Pancreas (tissue), 10 donors: ENCODE measurements at regions not wholly inside any gene's neighbourhood (a gene's known extent, or its start where the extent isn't known, plus 50 kb on each side); places are given as distances from the start of the nearest gene placed in this dataset.
"Not testable (repeated sequence)": the region's sequence is repeated elsewhere in the genome, so short reads cannot be mapped to it uniquely, and the experiment has no call there.

Experiments used
- ATAC-seq, 4 donors: fragments of 200-7000 bp; cut with Tn5 transposase; one replicate each; pipeline versions ENCODE4 v1.8.0 to v1.9.1; 2020; ENCODE audit warnings: mild to moderate bottlenecking in 4 of 4, moderate library complexity in 4 of 4
- DNase-seq, 6 donors: peaks; one replicate each; pipeline ENCODE4 v3.0.0-alpha.2; 2020
- FAIRE-seq: peaks from 2 replicates; lab custom pipeline; 2012; peaks lifted over from hg19 to GRCh38; lab: Jason Lieb, UNC
- H3K27ac ChIP-seq, 4 donors: fragments of 200-600 bp; sonication (generic); 1 replicate in 3 of 4; 2 replicates in 1 of 4; pipeline versions ENCODE4 v1.5.0 to v1.8.0; 2020
- H3K27me3 ChIP-seq, 4 donors: fragments of 200-600 bp; one replicate each; pipeline ENCODE4 v1.8.0; 2021
- H3K36me3 ChIP-seq, 3 donors: fragments of 200-600 bp; sonication (generic) in 1 of 3; one replicate each; pipeline versions ENCODE4 v1.5.0 to v1.8.0; 2020 to 2021
- H3K4me1 ChIP-seq, 3 donors: fragments of 200-600 bp; one replicate each; pipeline ENCODE4 v1.8.0; 2021
- H3K4me3 ChIP-seq, 4 donors: fragments of 200-600 bp; sonication (generic) in 2 of 4; one replicate each; pipeline versions ENCODE4 v1.5.0 to v1.8.0; 2020 to 2021
- H3K9me3 ChIP-seq, 4 donors: fragments of 200-600 bp; one replicate each; pipeline ENCODE4 v1.8.0; 2021
- WGBS, 2 donors: extraction: QIAGEN DNeasy Blood & Tissue Kit; methylation state at CpG; one replicate each; pipeline ENCODE4 v1.1.7; 2013; 5-methylcytosine and 5-hydroxymethylcytosine counted together
- intact Hi-C, 3 donors: fragments of 100-400 bp; cut with DNase I; formaldehyde crosslinking; loops; one replicate each; pipeline versions ENCODE4 v1.11.1 to v1.14.2; 2022
- TF ChIP-seq, protein P1 (sequence below), 4 donors: fragments of 200-600 bp; sonication (generic) in 3 of 4; IDR thresholded peaks; one replicate each; pipeline versions ENCODE4 v1.5.0 to v1.8.0; 2021; ENCODE audit warnings: antibody characterized with exemption in 4 of 4
- donor health status: healthy with polysubstance abuse.
- donor health status: DM: no; HTN: no; CAD: no; lungs with moderate emphysema.
- donor health status: DM: no; HTN: no; CAD: no.
- donor health status: control.
- donor health status: control.
- donor health status: Bipolar disorder and iron deficiency.
- donor health status: DM: yes; HTN: yes; CAD: no.
- donor health status: DM: no; HTN: no; CAD: no.
- donor health status: DM: no; HTN: no; CAD: no.
- donor health status: DM: yes; HTN: yes; CAD: no.

- ATAC-seq, result no peak
- no peaks in the 10 kb centered on the region for H3K36me3 ChIP-seq
- H3K4me3 ChIP-seq, result no peak overlapping the region
- FAIRE-seq, result no peak
- H3K9me3 ChIP-seq, result no peaks in the 10 kb centered on the region
- H3K27ac ChIP-seq, result no peak overlapping the region
- DNase-seq, result no peak
- intact Hi-C loops, result no loop called here
- TF ChIP-seq, protein P1, sequence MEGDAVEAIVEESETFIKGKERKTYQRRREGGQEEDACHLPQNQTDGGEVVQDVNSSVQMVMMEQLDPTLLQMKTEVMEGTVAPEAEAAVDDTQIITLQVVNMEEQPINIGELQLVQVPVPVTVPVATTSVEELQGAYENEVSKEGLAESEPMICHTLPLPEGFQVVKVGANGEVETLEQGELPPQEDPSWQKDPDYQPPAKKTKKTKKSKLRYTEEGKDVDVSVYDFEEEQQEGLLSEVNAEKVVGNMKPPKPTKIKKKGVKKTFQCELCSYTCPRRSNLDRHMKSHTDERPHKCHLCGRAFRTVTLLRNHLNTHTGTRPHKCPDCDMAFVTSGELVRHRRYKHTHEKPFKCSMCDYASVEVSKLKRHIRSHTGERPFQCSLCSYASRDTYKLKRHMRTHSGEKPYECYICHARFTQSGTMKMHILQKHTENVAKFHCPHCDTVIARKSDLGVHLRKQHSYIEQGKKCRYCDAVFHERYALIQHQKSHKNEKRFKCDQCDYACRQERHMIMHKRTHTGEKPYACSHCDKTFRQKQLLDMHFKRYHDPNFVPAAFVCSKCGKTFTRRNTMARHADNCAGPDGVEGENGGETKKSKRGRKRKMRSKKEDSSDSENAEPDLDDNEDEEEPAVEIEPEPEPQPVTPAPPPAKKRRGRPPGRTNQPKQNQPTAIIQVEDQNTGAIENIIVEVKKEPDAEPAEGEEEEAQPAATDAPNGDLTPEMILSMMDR (IDR thresholded peaks at IDR 0.05), result no peak
- no peaks in the 10 kb centered on the region for H3K4me1 ChIP-seq
- no peaks in the 10 kb centered on the region for H3K27me3 ChIP-seq
Observed at GRCh38 chr16:60788631-60789030, 1247.6 kb downstream of the CDH8 start.

GRCh38 chr16:60776281-60776680 lies 1260.0 kb downstream of the CDH8 start:
- FAIRE-seq, result no peak
- intact Hi-C loops, result no loop called here

GRCh38 chr16:60771138-60771537 lies 1265.1 kb downstream of the CDH8 start:
- 54 to 64% methylated on average over 4 of the region's 4 CpGs for WGBS, 2 donors
- no peak for FAIRE-seq

More at GRCh38 chr16:60776281-60776680, 1260.0 kb downstream of the CDH8 start:
- Histone ChIP-seq H3K4me3 (no peak overlapping the region), H3K27me3 (no peaks in the 10 kb centered on the region), H3K9me3 (no peaks in the 10 kb centered on the region), H3K4me1 (no peaks in the 10 kb centered on the region), H3K36me3 (no peaks in the 10 kb centered on the region), H3K27ac (no peak overlapping the region)
- TF ChIP-seq, protein P1 (IDR thresholded peaks at IDR 0.05), result no peak
- ATAC-seq (no peak), DNase-seq (no peak)
- 59 to 66% methylated on average over 3 of the region's 3 CpGs for WGBS, 2 donors

DNA sequence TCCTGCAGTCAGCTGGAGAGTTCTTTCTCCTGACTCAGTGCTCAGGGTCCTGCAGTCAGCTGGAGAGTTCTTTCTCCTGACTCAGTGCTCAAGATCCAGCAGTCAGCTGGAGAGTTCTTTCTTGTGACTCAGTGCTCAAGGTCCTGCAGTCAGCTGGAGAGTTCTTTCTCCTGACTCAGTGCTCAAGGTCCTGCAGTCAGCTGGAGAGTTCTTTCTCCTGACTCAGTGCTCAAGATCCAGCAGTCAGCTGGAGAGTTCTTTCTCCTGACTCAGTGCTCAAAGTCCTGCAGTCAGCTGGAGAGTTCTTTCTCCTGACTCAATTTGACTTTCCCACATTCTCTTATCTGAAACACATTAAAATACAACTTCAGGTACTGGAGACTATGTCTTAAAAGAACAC lies 1265.9 kb downstream of the CDH8 start:
- ATAC-seq, H3K4me3 ChIP-seq, H3K27me3 ChIP-seq, H3K9me3 ChIP-seq, FAIRE-seq, H3K36me3 ChIP-seq, H3K27ac ChIP-seq, intact Hi-C loops, H3K4me1 ChIP-seq, DNase-seq: not testable (repeated sequence)

More at GRCh38 chr16:60771138-60771537, 1265.1 kb downstream of the CDH8 start:
- H3K4me1 ChIP-seq, result no peaks in the 10 kb centered on the region
- DNase-seq (no peak), ATAC-seq (no peak)
- no peaks in the 10 kb centered on the region for H3K27me3 ChIP-seq
- no peak overlapping the region for H3K4me3 ChIP-seq
- H3K9me3 ChIP-seq, result no peaks in the 10 kb centered on the region
- intact Hi-C loops, result no loop called here
- no peak overlapping the region for H3K27ac ChIP-seq
- H3K36me3 ChIP-seq, result no peaks in the 10 kb centered on the region
- TF ChIP-seq, protein P1 (IDR thresholded peaks at IDR 0.05), result no peak

GRCh38 chr16:60763869-60764268 lies 1272.4 kb downstream of the CDH8 start:
- no peaks in the 10 kb centered on the region for H3K36me3 ChIP-seq
- H3K4me1 ChIP-seq, result no peaks in the 10 kb centered on the region
- intact Hi-C loops, result no loop called here
- H3K27ac ChIP-seq, result no peak overlapping the region
- no peak for DNase-seq
- TF ChIP-seq, protein P1 (IDR thresholded peaks at IDR 0.05), result no peak
- no peak overlapping the region for H3K4me3 ChIP-seq
- WGBS, 2 donors, result 45 to 62% methylated on average over 4 of the region's 4 CpGs
- FAIRE-seq, result no peak
- H3K9me3 ChIP-seq, result no peaks in the 10 kb centered on the region
- no peaks in the 10 kb centered on the region for H3K27me3 ChIP-seq
- no peak for ATAC-seq

- no peaks in the 10 kb centered on the region for H3K4me1 ChIP-seq
- FAIRE-seq, result no peak
- intact Hi-C loops, result no loop called here
- TF ChIP-seq, protein P1 (IDR thresholded peaks at IDR 0.05), result no peak
- no peak overlapping the region for H3K4me3 ChIP-seq
- no peaks in the 10 kb centered on the region for H3K9me3 ChIP-seq
- no peak for ATAC-seq
- H3K27ac ChIP-seq, result no peak overlapping the region
- no peaks in the 10 kb centered on the region for H3K27me3 ChIP-seq
- no peak for DNase-seq
- no peaks in the 10 kb centered on the region for H3K36me3 ChIP-seq
Observed at GRCh38 chr16:60755907-60756306, 1280.3 kb downstream of the CDH8 start.
